NCI-H2029 treated with DMSO at 0.1 percent for 48 hours (cell line): ENCODE measurements at regions not wholly inside any gene's neighbourhood (a gene's known extent, or its start where the extent isn't known, plus 50 kb on each side); places are given as distances from the start of the nearest gene placed in this dataset.
"Not testable (repeated sequence)": the region's sequence is repeated elsewhere in the genome, so short reads cannot be mapped to it uniquely, and the experiment has no call there.

Source experiments
- DNase-seq: peaks from one replicate; lab custom pipeline; 2025; lab: John Stamatoyannopoulos, UW

DNA sequence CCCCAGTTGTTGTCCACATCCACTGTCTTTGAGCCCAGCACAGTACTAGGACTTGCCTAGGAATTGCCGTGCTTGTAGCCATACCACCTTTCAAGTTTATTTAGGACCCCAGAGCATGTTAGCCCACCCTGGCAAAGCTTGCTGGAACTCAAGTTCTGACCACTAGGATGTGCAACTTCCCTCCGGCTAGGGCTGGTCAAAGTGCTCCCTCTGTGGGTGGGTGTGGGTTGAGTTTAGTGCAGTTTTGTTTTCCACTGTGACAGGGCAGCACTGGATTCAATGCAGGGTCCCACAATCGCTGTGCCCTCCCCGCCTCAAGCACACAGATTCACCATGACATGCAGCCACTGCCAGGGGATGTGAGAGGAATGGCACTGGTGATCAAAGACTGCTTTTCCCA lies 96.0 kb downstream of the RASGEF1B start:
- no peak for DNase-seq

DNA sequence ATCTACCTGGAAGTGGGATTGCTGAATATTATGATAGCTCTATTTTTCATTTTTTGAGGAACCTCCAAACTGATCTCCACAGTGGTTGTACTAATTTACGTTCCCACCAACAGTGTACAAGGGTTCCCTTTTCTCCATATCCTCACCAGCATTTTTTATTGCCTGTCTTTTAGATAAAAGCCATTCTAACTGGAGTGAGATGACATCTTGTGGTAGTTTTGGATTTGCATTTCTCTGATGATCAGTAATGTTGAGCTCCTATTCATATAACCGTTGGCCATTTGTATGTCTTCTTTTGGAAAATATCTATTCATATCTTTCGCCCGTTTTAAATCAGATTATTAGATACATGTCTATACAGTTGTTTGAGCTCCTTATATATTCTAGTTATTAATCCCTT lies 101.8 kb downstream of the RASGEF1B start:
- DNase-seq: no peak

DNA sequence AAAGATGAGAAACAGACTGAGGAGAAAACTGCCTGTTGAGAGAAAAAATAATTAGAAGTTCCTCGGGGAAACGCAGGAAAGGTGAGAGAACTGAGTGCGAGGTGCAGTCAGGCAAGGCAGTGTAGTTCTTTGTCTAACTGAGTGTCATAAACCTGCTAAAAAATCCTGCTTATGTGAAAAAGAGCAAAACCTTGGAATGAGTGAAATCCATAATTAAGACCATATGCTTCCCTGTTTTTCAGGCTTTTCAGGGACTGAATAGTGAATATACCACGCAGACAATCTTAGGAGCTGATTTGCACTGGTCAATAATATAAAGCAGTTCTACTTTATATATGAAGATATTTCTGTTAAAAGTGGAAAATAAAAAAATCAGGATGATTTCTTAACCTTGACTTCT lies 104.9 kb downstream of the RASGEF1B start:
- no peak for DNase-seq

DNA sequence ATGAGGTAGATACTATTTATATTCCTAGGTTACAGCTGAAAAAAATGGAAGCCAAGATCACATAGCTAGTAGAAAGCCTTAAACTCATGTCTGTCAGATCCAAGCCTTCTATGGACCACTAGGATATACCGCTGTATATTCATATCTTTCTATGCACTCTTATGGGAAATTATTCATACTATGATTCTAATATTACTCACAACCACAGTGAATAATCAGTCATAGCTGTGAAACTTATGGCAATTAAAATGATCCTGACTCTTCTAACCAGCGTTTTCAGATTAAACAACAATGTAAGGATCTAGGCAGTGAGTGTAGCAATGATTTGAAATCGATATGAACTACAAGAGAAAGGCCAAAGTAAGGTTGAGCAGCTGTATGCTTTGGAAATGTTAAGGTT lies 111.0 kb downstream of the RASGEF1B start:
- no peak for DNase-seq

DNA sequence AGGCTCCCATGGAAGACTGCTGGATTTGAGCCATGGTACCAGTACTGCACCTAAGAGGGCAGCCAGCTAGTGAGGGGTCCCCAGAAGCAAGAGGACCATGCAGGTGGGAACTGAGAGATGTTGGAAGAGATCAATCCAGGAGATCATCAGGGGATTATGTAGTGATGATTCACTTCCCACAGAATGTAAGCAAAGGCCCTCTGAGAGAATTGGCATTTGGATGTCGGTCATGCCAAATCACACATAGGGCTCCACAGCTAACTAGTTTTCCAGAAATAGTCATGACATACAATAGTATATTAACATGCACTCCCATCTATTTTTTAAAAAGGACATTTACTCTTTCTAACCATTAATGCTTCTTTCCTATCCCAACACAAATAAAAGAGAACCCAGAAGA lies 112.5 kb downstream of the RASGEF1B start:
- no peak for DNase-seq

DNA sequence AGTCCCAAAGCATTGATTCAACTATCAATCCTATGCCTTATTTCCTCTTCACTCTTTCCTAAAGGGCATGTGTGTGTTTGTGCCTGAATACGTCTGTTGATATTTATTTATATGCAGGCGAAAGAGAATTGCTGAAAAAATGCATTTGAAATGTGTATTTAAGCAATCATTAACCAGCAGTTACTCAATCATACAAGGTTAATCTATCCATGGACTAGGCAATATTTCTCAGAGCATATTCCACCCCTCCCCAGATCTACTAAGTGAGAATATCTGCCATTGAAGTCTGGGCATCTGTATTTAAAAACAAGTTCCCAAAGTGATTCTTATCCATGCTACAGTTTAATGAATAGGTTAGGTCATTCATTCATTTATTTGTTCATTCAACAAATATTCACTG lies 113.6 kb downstream of the RASGEF1B start:
- no peak for DNase-seq

DNA sequence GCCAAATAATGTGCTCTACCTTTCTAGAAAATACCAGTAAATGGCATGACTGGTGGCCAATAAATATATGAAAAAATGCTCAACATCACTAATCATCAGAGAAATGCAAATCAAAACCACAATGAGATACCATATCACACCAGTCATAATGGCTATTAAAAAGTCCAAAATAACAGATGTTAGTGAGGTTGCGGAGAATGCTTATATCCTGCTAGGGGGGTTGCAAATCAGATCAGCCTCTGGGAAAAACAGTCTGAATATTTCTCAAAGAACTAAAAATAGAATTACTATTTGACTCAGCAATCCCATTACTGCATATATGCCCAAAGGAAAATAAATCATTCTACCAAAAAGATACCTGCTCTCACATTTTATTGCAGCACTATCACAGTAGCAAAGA lies 115.1 kb downstream of the RASGEF1B start:
- DNase-seq: no peak

DNA sequence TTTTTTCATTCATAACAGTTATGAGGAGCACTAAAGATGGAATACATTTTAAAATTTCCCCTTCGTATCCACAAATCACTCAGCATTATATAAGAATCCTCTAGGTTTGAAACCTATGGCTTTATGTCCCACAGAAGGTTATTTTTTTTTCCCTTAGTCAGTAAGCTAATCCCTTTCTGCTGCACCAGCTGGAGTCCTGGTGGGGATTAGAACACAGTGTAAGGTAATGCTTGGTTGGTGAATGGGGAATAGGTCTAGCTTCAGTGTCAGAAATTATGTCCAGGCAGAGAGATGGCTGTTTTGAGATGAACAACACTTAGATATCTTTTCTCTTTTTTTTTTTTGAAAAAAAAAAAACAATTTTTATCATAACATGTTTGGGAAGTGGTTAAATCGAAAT lies 116.6 kb downstream of the RASGEF1B start:
- no peak for DNase-seq

DNA sequence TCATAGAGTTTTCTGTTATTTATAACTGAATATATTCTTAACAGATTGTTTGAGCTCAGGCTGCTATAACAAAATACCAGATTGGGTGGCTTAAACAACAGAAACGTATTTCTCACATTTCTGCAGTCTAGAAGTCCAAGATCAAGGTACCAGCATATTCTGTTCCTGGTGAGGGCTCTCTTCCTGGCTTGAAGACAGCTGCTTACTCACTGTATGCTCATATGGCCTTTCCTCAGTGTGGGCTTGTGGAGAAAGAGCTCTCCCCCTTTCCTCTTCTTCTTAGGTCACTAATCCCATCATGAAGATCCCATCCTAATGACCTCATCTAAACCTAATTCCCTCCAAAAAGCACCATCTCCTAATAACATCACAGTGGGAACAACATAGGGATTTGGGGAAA lies 117.8 kb downstream of the RASGEF1B start:
- DNase-seq: no peak

DNA sequence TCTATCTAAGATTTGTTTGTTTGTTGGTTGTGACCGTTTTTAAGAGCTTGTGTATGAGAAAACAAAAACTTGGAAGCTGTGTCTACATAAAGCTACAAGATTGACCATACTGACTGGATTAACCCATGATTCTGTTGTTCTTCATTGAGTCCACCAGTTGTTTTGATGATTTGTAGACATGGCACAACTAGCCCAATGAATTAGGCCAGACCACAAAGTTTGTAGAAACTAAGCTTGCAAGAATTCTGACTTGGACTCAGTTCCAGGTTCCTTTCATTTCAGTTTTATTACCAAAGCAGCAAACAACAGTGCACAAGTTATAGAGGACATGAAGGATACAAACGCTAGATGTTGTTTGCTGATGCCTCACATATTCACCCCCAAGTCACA lies 119.3 kb downstream of the RASGEF1B start:
- no peak for DNase-seq

DNA sequence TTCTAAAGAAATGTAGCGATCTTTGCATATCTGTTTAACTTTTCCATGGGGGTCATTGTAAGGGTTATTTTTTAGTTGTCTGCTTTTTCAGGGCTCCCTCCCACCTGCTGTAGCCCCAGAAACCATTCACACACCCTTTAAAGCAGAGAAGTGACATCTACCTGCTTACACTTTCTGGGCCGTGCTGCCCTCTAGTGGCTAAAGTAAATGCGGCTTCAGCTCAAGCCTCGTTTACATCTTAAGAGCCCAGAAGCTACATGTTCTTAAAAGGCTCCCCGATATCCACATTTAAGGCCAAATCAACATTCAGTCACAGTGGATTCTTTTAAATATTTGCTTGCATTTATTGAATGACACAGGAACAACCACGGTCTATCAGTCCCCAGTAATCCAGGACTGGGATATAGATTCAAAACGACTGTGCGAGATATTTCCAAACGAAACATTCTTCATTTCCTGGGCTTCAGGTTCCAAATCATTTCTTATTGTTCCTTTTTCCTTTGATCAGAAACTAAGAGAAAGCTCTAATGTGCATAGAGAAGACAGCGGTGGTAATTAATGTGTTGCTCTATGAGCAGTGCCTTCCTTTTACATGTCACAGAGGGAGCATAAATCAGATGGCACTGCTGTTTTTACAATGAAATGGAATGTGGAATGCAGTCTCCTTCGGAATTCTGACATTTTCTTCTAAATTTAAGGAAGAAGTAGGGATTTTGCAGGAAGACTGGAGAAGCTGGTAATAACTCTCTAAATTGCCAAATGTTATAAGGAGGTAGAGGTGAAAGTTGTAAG lies 119.9 kb downstream of the RASGEF1B start:
- DNase-seq: peak; percentile 66

DNA sequence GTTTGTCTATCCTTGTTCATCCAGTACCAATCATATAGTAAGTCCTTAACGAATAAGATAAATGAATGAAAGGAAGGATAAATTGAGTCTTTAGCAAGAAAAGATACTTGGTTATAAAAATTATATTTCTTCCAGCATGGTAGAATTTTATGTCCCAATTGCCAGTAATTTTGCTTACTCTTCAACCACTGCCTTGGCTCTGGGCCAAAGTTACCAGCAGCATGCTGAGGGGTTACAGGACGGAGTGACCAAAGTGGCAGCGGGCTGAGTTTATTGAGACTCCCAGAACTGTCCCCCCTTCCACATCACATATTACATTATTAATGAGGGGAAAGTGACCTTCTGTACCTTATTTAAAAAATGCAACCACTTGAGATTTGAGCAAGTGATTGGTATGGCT lies 121.7 kb downstream of the RASGEF1B start:
- DNase-seq: peak; percentile 18

DNA sequence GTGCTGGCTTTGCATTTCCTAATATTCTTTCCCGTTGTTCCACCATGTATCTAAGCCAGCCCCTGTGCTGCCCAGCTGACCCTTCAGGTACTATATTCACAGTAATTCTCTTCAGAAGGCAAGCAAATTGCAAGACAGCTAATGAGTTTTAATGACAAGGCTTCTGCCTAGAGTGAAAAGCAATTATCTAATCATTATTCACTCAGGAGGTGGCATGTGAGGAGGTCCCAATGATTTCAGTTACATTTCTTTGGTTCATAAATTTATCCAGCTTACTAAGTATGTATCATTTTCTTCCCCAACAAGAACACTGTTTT lies 123.0 kb downstream of the RASGEF1B start:
- no peak for DNase-seq

DNA sequence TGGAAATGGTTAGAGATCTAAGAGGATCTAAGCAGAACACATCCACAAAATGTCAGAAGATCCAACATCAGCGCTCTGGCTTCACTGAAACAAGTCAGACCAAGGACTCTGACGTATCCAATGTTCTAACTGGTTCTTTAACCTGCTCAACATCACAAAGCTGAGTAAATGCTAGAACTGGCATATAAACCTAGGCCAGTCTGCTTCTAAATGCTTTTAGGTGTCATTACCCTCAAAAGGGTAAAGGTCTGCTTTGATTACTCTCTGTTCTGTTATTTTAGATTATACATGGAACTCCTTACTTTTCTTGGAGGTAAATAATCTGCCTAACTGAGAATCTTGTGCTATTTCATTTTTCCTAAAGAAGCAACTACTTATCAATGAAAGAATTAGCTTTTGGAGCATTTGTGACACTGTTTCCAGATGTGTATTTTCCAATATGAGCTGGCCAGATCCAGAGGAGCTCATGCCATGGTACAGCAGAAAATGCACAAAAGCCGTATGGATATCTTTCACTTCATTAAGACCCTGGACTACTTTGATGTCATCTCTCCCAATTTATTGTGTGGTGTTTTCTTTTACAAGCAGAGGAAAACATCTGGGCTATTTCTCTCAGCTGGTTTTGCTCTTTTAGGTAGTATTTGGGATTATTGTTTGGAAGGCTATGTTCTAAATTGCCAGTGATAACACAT lies 123.5 kb downstream of the RASGEF1B start:
- no peak for DNase-seq

DNA sequence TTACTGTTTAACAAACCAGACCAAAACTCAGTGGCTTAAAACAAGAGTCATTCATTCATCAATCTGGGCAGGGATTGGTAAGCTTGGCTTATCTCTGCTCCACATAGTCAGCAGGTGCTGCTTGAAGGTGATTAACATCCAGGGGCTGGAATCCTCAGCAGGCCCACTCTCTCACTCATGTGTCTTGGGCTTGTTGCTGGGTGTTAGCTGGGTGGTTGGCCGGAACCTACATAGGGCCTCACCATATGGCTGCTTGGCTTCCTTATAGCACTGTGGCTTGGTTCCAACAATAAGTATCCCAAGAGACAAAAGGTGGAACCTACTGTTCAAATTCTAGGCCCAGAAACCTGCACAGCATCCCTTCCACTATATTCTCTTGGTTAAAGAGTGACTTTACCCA lies 125.0 kb downstream of the RASGEF1B start:
- no peak for DNase-seq

DNA sequence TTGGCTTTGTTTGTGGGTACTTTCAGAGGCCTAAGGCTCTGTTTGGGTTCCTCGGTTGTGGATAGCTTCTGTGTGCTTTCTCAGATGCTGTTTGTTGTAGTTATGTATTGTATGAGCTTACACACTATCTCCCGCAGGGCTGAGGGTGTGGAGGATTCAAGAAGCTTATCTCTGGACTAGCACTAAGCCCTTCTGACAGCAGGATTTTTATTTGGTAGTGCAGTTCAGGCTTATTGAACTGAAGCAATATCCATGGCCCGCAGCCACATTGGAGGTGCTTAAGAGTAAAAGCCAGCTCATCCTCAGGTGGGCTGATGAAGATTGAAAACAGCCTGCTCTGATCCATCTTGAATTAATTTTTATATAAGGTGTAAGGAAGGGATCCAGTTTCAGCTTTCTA lies 128.2 kb downstream of the RASGEF1B start:
- DNase-seq: no peak

DNA sequence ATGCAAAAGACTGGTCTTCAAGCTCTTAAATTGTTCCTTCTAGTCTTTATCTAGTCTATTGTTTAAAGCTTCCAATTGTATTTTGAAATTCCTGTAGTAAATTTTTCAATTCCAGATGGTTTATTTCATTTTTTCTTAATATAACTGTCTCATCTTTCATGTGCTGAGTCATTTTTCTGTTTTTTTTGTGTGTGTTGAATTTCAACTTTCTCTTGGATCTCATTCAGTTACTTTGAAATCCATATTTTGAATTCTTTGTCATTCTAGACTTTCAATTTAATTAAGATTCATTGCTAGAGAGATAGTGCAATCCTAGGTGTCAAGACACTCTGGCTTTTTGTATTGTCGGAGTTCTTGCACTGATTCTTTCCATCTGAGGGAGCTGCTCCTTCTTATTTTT lies 128.0 kb upstream of the PRKG2 start:
- DNase-seq: no peak

DNA sequence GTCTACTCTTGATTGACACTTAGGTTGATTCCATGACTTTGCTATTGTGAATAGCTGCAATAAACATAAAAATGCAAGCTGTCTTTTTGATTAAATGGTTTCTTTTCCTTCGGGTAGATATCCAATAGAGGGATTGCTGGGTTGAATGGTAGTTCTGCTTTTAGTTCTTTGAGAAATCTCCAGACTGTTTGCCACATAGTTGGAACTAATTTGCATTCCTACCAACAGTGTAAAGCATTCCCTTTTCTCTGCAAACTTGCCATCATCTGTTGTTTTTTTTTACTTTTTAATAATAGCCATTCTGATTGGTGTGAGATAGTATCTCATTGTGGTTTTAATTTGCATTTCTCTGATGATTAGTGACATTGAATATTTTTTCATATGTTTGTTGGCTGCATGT lies 122.2 kb upstream of the PRKG2 start:
- no peak for DNase-seq

DNA sequence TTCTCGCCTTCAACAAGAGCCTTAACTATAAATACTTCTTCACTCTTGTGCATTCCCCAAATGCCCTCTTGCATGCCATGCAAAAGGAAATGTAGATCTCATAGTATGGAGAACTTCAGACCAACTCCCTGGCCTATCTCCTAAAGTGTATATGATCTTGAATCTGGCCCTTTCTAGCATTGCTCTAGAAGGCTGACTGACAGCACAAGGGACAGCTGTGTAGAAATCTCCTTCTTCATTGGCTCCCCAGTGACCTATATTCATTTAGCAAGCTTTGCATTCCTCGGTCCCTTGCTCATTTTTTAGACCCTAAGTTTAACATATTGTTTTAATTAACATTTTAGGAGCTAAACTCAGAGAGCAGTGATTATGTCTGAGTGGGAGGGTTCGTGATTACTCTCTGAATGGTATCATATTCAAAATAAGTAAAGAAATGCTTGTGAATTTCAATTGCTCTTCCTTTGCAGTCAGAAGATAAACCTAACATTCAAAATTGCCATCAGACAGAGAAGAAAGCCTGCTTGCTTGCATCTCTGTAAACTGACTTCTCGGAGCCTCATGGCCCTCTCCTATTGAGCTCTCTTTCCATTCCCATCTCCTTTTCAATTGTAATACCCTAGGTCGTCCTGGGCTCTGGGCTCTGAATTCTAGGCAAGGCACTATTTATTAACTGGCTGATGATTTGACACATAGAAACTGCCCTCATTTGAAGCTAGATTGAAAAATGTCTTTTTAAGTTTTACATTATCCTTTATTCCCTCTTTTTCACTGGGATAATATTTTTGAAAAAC lies 120.3 kb upstream of the PRKG2 start:
- DNase-seq: no peak

DNA sequence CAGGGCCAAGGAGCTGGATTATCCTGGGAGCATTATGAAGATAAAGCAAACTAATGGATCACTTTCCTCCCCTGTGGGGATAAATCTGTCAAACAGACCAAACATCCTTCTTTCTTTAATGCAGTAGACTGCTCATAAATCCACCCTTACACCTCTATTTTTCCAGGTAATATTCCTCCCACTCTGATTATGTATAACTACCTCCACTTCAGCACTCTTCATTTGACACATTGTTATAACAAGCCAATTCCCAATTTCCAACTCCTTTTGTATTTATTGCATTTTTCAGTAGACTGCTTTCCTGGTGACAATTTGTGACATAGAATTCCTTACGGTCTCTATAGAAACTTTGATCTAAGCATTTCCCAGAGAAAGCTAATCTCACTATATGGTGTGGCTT lies 115.0 kb upstream of the PRKG2 start:
- DNase-seq: no peak

DNA sequence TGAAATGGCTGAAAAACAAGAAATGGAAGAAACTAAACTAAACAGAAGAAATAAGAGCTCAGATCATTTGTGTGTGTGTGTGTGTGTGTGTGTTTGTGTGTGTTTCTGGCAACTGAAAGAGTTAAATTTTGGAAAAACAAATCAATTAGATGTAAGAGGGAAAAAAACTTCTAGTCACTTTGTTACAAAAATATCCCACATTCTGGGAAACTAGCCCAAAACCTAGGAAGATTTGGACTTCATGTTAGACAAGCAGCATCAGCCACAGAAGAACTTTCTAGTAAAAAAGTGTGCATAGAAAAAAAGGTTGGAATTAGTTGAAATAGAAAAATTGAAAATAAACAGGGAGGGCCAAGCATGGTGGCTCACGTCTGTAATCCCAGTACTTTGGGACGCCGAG lies 111.6 kb upstream of the PRKG2 start:
- no peak for DNase-seq

DNA sequence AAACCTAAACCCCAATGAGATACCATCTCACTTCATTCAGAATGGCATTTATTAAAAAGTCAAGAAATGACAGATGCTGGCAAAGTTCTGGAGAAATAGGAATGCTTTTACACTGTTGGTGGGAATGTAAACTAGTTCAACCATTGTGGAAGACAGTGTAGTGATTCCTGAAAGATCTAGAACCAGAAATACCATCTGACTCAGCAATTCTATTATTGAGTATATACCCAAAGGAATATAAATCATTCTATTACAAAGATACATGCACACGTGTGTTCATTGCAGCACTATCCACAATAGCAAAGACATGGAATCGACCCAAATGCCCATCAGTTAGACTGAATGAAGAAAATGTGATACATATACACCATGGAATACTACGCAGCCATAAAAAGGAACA lies 109.6 kb upstream of the PRKG2 start:
- not testable (repeated sequence) for DNase-seq

DNA sequence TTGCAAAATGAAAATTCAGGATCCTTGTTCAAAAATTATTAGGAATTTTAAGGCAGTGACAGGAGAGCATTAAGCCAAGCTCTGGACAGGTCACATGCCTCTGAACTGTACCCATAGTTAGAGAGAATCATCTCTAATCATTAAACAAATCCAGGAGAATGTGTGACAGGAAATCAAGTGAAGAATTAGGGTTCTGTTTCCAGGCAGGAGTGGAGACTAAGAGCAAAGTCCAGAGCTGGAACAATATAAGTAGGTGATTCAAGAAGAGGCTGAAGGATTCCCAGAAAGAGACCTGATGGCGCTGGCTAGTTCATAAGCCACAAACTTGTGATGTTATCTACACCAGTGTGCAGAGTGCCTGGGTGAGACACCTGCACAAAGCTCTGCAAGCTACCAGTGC lies 104.6 kb upstream of the PRKG2 start:
- DNase-seq: no peak
